ENCODE measurements at regions not wholly inside any gene's neighbourhood (a gene's known extent, or its start where the extent isn't known, plus 50 kb on each side); places are given as distances from the start of the nearest gene placed in this dataset.

DNA sequence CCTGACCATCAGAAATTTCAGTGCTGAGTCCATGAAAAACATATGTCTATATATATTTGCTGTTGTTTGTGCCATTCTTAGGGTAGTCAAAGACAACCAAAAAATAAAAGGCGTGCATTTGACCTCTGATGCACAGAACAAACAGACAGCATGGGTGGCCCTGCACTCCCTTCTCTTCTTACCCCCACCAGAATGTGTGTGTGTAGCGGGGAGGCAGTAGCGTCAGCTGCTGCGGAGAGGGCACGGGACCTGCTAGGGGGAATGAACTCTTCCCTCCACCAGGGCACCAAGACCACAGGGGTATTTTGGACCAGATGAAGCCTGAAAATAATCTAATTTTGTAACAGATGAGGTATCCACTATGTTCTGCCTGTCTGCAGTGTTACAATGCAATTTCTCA, 277.7 kb upstream of the ZNF32 start:
- POLR2A ChIA-PET (ENCODE audit: partially characterized antibody), result no interaction called here
- no peak for FAIRE-seq
- no peak overlapping the region for H3K18ac ChIP-seq (ENCODE audit: extremely low read depth, low read length)
- CTCF ChIA-PET (ENCODE audit: partially characterized antibody), result no interaction called here
- H2BK20ac ChIP-seq (ENCODE audit: low read length), result no peak overlapping the region
- H3K4ac ChIP-seq (replicated peaks; ENCODE audit: insufficient read length, low read depth, low read length), result no peak overlapping the region
- 98% methylated on average over 5 of the region's 5 CpGs; no CpG with 5 or more reads in 1 of the 2 experiments for WGBS, 2 experiments (ENCODE audit: extremely low coverage in 1 of 2, insufficient coverage in 1 of 2, insufficient read length in 1 of 2, insufficient replicate concordance in 2 of 2, low coverage in 1 of 2, low lambda C conversion rate in 2 of 2, missing lambda C conversion rate in 1 of 2)
- no peak overlapping the region for H2BK12ac ChIP-seq (ENCODE audit: low read depth, low read length)
- no peak overlapping the region for H3K4me2 ChIP-seq (ENCODE audit: insufficient read depth in 1 of 2, low read depth in 2 of 2, low read length in 2 of 2)
- no peaks in the 10 kb centered on the region for H3K36me3 ChIP-seq (ENCODE audit: control insufficient read depth in 2 of 4, insufficient read depth in 4 of 4, low read length in 3 of 4)
- no peaks in the 10 kb centered on the region for H3K79me2 ChIP-seq (ENCODE audit: control insufficient read depth in 1 of 2, insufficient read depth in 2 of 2, low read length in 2 of 2)
- H2BK5ac ChIP-seq (ENCODE audit: low read depth, low read length), result no peak overlapping the region
- no peaks in the 10 kb centered on the region for H3K79me1 ChIP-seq (ENCODE audit: low read depth, low read length)
- H3K9ac ChIP-seq (replicated peaks in 1 of 4; ENCODE audit: extremely low read depth in 1 of 4, low read depth in 3 of 4, low read length in 3 of 4), result no peak overlapping the region
- no peak overlapping the region for H2AFZ ChIP-seq (ENCODE audit: low read length)
- no peaks in the 10 kb centered on the region for H4K20me1 ChIP-seq (replicated peaks in 1 of 2; ENCODE audit: control insufficient read depth in 1 of 2, insufficient read depth in 2 of 2, low read length in 2 of 2)
- no peak overlapping the region for H4K5ac ChIP-seq (ENCODE audit: insufficient read length, low read depth, low read length)
- no peak overlapping the region for H4K8ac ChIP-seq (ENCODE audit: extremely low read depth, insufficient read depth, low read length)
- H3K14ac ChIP-seq (ENCODE audit: insufficient read length), result no peak overlapping the region
- H2BK15ac ChIP-seq (ENCODE audit: low read length), result no peak overlapping the region
- no peak for DNase-seq (ENCODE audit: low read depth in 1 of 2, low spot score in 2 of 2)
- H3K27ac ChIP-seq (ENCODE audit: low read depth, low read length), result no peak overlapping the region
- H3K9me3 ChIP-seq (ENCODE audit: insufficient read depth in 2 of 2, low read depth in 1 of 2, low read length in 1 of 2), result peaks cover 3 to 5% of the 10 kb centered on the region in 2 experiments; a peak in 2 of 4 replicates
- H2BK120ac ChIP-seq (replicated peaks; ENCODE audit: low read depth, low read length), result no peak overlapping the region
- H3K23ac ChIP-seq (ENCODE audit: insufficient read length), result no peak overlapping the region
- no peak overlapping the region for H4K91ac ChIP-seq (replicated peaks; ENCODE audit: insufficient read length, low read length)
- no peak overlapping the region for H3K4me3 ChIP-seq (ENCODE audit: extremely low read depth in 1 of 4, insufficient read depth in 2 of 4, low read depth in 3 of 4, low read length in 4 of 4)
- H3K4me1 ChIP-seq (replicated peaks in 1 of 4; ENCODE audit: control insufficient read depth in 3 of 4, insufficient read depth in 4 of 4, low read length in 3 of 4), result no peaks in the 10 kb centered on the region
- H2AK5ac ChIP-seq (ENCODE audit: low read depth, low read length), result no peak overlapping the region
- no peak overlapping the region for H3K56ac ChIP-seq (replicated peaks; ENCODE audit: insufficient read length, low read depth, low read length)
- no peaks in the 10 kb centered on the region for H3K27me3 ChIP-seq (replicated peaks in 1 of 4; ENCODE audit: control insufficient read depth in 3 of 4, extremely low read depth in 1 of 4, insufficient read depth in 3 of 4, low read length in 3 of 4)
- no peaks in the 10 kb centered on the region for H3K23me2 ChIP-seq (ENCODE audit: low read depth, low read length)
- TF ChIP-seq BACH1 (IDR thresholded peaks at IDR 0.05; ENCODE audit: low read length) (no peak), TEAD4 (IDR thresholded peaks at IDR 0.05; ENCODE audit: low read depth, low read length) (no peak), HDAC2 (IDR thresholded peaks at IDR 0.05; ENCODE audit: borderline replicate concordance in 1 of 2, low read depth in 2 of 2, low read length in 2 of 2) (no peak), EGR1 (IDR thresholded peaks at IDR 0.05; ENCODE audit: borderline replicate concordance, low read depth, low read length) (no peak), GTF2F1 (IDR thresholded peaks at IDR 0.05; ENCODE audit: borderline replicate concordance, low read depth, low read length) (no peak), SIRT6 (IDR thresholded peaks at IDR 0.05; ENCODE audit: low read length) (no peak), RAD21 (IDR thresholded peaks at IDR 0.05 in 1 of 2, conservative IDR thresholded peaks at IDR 0.05 in 1 of 2; ENCODE audit: low read depth in 2 of 2, low read length in 2 of 2) (no peak), BRCA1 (IDR thresholded peaks at IDR 0.05; ENCODE audit: low read depth, low read length) (no peak), RNF2 (IDR thresholded peaks at IDR 0.05; ENCODE audit: borderline replicate concordance, low read depth, low read length, missing control alignments, poor library complexity, severe bottlenecking) (no peak), USF2 (IDR thresholded peaks at IDR 0.05; ENCODE audit: low read length) (no peak)

Measured in H1 (cell line).